ENCODE measurements at regions not wholly inside any gene's neighbourhood (a gene's known extent, or its start where the extent isn't known, plus 50 kb on each side); places are given as distances from the start of the nearest gene placed in this dataset.

- WGBS (ENCODE audit: insufficient coverage), result no CpG with 5 or more reads among the region's 3 CpGs
- Mint-ChIP-seq H3K27ac (no peak overlapping the region), H3K9me3 (peaks cover 0 to 13% (median 6%) of the 10 kb centered on the region in 7 donors), H3K4me1 (no peaks in the 10 kb centered on the region), H3K36me3 (no peaks in the 10 kb centered on the region), H3K4me3 (no peak overlapping the region), H3K27me3 (ENCODE audit: low read depth in 3 of 3) (peaks cover 0 to 2% (median 0%) of the 10 kb centered on the region in 3 donors)
- Histone ChIP-seq H4K20me1 (ENCODE audit: insufficient read depth, low read length) (no peaks in the 10 kb centered on the region), H3K79me2 (ENCODE audit: insufficient read depth, low read length) (no peaks in the 10 kb centered on the region), H3K4me1 (ENCODE audit: control insufficient read depth in 1 of 2, insufficient read depth in 2 of 2, low read length in 2 of 2) (no peaks in the 10 kb centered on the region), H3K9me3 (replicated peaks in 1 of 2; ENCODE audit: control insufficient read depth in 1 of 2, insufficient read depth in 1 of 2, low read length in 2 of 2) (peaks cover 0 to 5% of the 10 kb centered on the region in 2 donors), H3K4me2 (replicated peaks; ENCODE audit: extremely low read depth, low read length, poor library complexity, severe bottlenecking) (no peak overlapping the region), H3K36me3 (replicated peaks in 1 of 2; ENCODE audit: control insufficient read depth in 1 of 2, insufficient read depth in 2 of 2, low read length in 2 of 2) (no peaks in the 10 kb centered on the region), H2AFZ (ENCODE audit: insufficient read depth, low read depth, low read length, poor library complexity, severe bottlenecking) (no peak overlapping the region), H3K27me3 (ENCODE audit: control insufficient read depth in 2 of 2, insufficient read depth in 2 of 2, low read length in 2 of 2) (no peaks in the 10 kb centered on the region), H3K9ac (ENCODE audit: insufficient read depth, low read length, poor library complexity, severe bottlenecking) (no peak overlapping the region), H3K27ac (ENCODE audit: low read depth in 1 of 2, low read length in 2 of 2) (no peak overlapping the region), H3K4me3 (replicated peaks in 1 of 3; ENCODE audit: low read depth in 2 of 3, low read length in 3 of 3) (no peak overlapping the region)
- no peak for DNase-seq
- intact Hi-C loops (cut with micrococcal nuclease), result no loop called here
- TF ChIP-seq, protein P1, sequence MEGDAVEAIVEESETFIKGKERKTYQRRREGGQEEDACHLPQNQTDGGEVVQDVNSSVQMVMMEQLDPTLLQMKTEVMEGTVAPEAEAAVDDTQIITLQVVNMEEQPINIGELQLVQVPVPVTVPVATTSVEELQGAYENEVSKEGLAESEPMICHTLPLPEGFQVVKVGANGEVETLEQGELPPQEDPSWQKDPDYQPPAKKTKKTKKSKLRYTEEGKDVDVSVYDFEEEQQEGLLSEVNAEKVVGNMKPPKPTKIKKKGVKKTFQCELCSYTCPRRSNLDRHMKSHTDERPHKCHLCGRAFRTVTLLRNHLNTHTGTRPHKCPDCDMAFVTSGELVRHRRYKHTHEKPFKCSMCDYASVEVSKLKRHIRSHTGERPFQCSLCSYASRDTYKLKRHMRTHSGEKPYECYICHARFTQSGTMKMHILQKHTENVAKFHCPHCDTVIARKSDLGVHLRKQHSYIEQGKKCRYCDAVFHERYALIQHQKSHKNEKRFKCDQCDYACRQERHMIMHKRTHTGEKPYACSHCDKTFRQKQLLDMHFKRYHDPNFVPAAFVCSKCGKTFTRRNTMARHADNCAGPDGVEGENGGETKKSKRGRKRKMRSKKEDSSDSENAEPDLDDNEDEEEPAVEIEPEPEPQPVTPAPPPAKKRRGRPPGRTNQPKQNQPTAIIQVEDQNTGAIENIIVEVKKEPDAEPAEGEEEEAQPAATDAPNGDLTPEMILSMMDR (IDR thresholded peaks at IDR 0.05), result no peak
These were observed 267.6 kb upstream of the ID4 start for GRCh38 chr6:19569563-19569962.

GRCh38 chr6:19571176-19571575, 266.0 kb upstream of the ID4 start:
- 86% methylated on average over 2 of the region's 3 CpGs for WGBS (ENCODE audit: insufficient coverage)
- H3K9me3 Mint-ChIP-seq, result peaks cover 0 to 14% (median 8%) of the 10 kb centered on the region in 7 donors

More at GRCh38 chr6:19571176-19571575, 266.0 kb upstream of the ID4 start:
- Histone ChIP-seq H4K20me1 (ENCODE audit: insufficient read depth, low read length) (no peaks in the 10 kb centered on the region), H3K9ac (ENCODE audit: insufficient read depth, low read length, poor library complexity, severe bottlenecking) (no peak overlapping the region), H3K4me2 (replicated peaks; ENCODE audit: extremely low read depth, low read length, poor library complexity, severe bottlenecking) (no peak overlapping the region), H3K4me1 (ENCODE audit: control insufficient read depth in 1 of 2, insufficient read depth in 2 of 2, low read length in 2 of 2) (no peaks in the 10 kb centered on the region), H3K79me2 (ENCODE audit: insufficient read depth, low read length) (no peaks in the 10 kb centered on the region), H3K4me3 (replicated peaks in 1 of 3; ENCODE audit: low read depth in 2 of 3, low read length in 3 of 3) (no peak overlapping the region), H2AFZ (ENCODE audit: insufficient read depth, low read depth, low read length, poor library complexity, severe bottlenecking) (no peak overlapping the region), H3K27ac (ENCODE audit: low read depth in 1 of 2, low read length in 2 of 2) (no peak overlapping the region), H3K36me3 (replicated peaks in 1 of 2; ENCODE audit: control insufficient read depth in 1 of 2, insufficient read depth in 2 of 2, low read length in 2 of 2) (no peaks in the 10 kb centered on the region), H3K9me3 (replicated peaks in 1 of 2; ENCODE audit: control insufficient read depth in 1 of 2, insufficient read depth in 1 of 2, low read length in 2 of 2) (peaks cover 0 to 3% of the 10 kb centered on the region in 2 donors), H3K27me3 (ENCODE audit: control insufficient read depth in 2 of 2, insufficient read depth in 2 of 2, low read length in 2 of 2) (no peaks in the 10 kb centered on the region)
- Mint-ChIP-seq H3K4me1 (no peaks in the 10 kb centered on the region), H3K4me3 (no peak overlapping the region), H3K27me3 (ENCODE audit: low read depth in 3 of 3) (peaks cover 0 to 1% (median 0%) of the 10 kb centered on the region in 3 donors), H3K36me3 (no peaks in the 10 kb centered on the region), H3K27ac (no peak overlapping the region)
- intact Hi-C loops (cut with micrococcal nuclease), result no loop called here
- TF ChIP-seq, protein P1 (IDR thresholded peaks at IDR 0.05), result no peak
- DNase-seq, result no peak

All from CD14-positive monocyte (primary cell).